HCT116 (cell line): ENCODE measurements at regions not wholly inside any gene's neighbourhood (a gene's known extent, or its start where the extent isn't known, plus 50 kb on each side); places are given as distances from the start of the nearest gene placed in this dataset.

Source experiments
- ATAC-seq: fragments of 200-7000 bp; cut with Tn5 transposase; 2 replicates; pipeline ENCODE4 v1.9.1; 2020; ENCODE audit warnings: mild to moderate bottlenecking, moderate library complexity
- BruUV-seq: library from RNA; stranded (reverse); fragments of 400-500 nt; replicated peaks from 2 replicates; lab custom pipeline; 2021; lab: Mats Ljungman, UMichigan
- CTCF ChIA-PET: fragments of 300-600 bp; sonication (Branson Sonifier 250); formaldehyde crosslinking; loops from one replicate; lab custom pipeline; 2021; ENCODE audit warnings: antibody characterized with exemption; lab: Charles Lee
- POLR2A ChIA-PET: fragments of 300-600, 350-600 bp; sonication (Branson Sonifier 250); formaldehyde crosslinking; loops from one replicate; lab custom pipeline; 2021; ENCODE audit warnings: antibody characterized with exemption; lab: Charles Lee
- RAD21 ChIA-PET, 2 experiments: fragments of 300-600 bp; sonication (Branson Sonifier 250); formaldehyde crosslinking; loops; one replicate each; lab custom pipeline; 2023; ENCODE audit warnings: low total read pairs in 2 of 2; ENCODE audit not compliant: uncharacterized antibody in 2 of 2, unreplicated experiment in 2 of 2, low non-redundant PET in 1 of 2; lab: Charles Lee
- DNase-seq: peaks from one replicate; pipeline ENCODE4 v3.0.0-alpha.2; 2010; ENCODE audit warnings: low read depth, low spot score
- H2AFZ ChIP-seq: fragments of 200-600 bp; shearing (Covaris generic), sonication (generic); 2 replicates; pipeline ENCODE4 v1.6.1; 2017; ENCODE audit warnings: low read depth, mixed run types, mixed read lengths, antibody characterized with exemption, low read length; ENCODE audit not compliant: poor library complexity, severe bottlenecking
- H3K27ac ChIP-seq: 2 replicates; pipeline ENCODE4 v1.5.1; 2012; ENCODE audit warnings: low read depth, low read length
- H3K27me3 ChIP-seq: fragments of 200-600 bp; sonication (generic); 2 replicates; pipeline ENCODE4 v1.6.1; 2016; ENCODE audit warnings: mixed run types, low read length, mixed read lengths; ENCODE audit not compliant: insufficient read depth
- H3K36me3 ChIP-seq, 2 experiments: fragments of 200-500 bp in 1 of 2; fragments of 200-600 bp in 1 of 2; sonication (Bioruptor generic) in 1 of 2; sonication (generic) in 1 of 2; 2 replicates each; pipeline versions ENCODE4 v1.5.1 to v1.6.1; 2014 to 2016; ENCODE audit warnings: low read length in 2 of 2, inconsistent platforms in 1 of 2, mixed read lengths in 1 of 2, mixed run types in 1 of 2; ENCODE audit not compliant: insufficient read depth in 2 of 2, control insufficient read depth in 1 of 2
- H3K4me1 ChIP-seq, 2 experiments: fragments of 200-600 bp in 1 of 2; sonication (generic) in 1 of 2; 2 replicates each; pipeline versions ENCODE4 v1.5.1 to v1.6.1; 2012 to 2017; ENCODE audit warnings: low read length in 2 of 2, inconsistent platforms in 1 of 2, mild to moderate bottlenecking in 1 of 2, mixed read lengths in 1 of 2, mixed run types in 1 of 2, moderate library complexity in 1 of 2; ENCODE audit not compliant: insufficient read depth in 2 of 2, control insufficient read depth in 1 of 2
- H3K4me2 ChIP-seq: fragments of 200-600 bp; sonication (generic); 2 replicates; pipeline ENCODE4 v1.6.1; 2017; ENCODE audit warnings: mixed run types, low read length, mixed read lengths
- H3K4me3 ChIP-seq, 2 experiments: fragments of 200-600 bp in 1 of 2; sonication (generic) in 1 of 2; replicated peaks in 1 of 2; 2 replicates each; pipeline ENCODE4 v1.5.1; 2011 to 2016; ENCODE audit warnings: low read length in 2 of 2, control low read depth in 1 of 2, low read depth in 1 of 2, mild to moderate bottlenecking in 1 of 2, mixed read lengths in 1 of 2, mixed run types in 1 of 2
- H3K79me2 ChIP-seq: fragments of 200-600 bp; sonication (generic); 2 replicates; pipeline ENCODE4 v1.6.1; 2017; ENCODE audit warnings: mild to moderate bottlenecking, mixed run types, low read length, moderate library complexity, mixed read lengths; ENCODE audit not compliant: insufficient read depth
- H3K9ac ChIP-seq: fragments of 200-600 bp; sonication (generic); 2 replicates; pipeline ENCODE4 v1.6.1; 2016; ENCODE audit warnings: low read length, mixed read lengths
- H3K9me2 ChIP-seq: fragments of 200-600 bp; sonication (generic), shearing (Covaris generic); 2 replicates; pipeline ENCODE4 v1.6.1; 2017; ENCODE audit warnings: mixed run types, mild to moderate bottlenecking, moderate library complexity; ENCODE audit not compliant: insufficient read depth
- H3K9me3 ChIP-seq, 2 experiments: fragments of 200-500 bp in 1 of 2; fragments of 200-600 bp in 1 of 2; sonication (Bioruptor generic) in 1 of 2; sonication (generic) in 1 of 2; 2 replicates each; pipeline ENCODE4 v1.6.1; 2014 to 2017; ENCODE audit warnings: low read length in 2 of 2, mixed read lengths in 2 of 2, inconsistent platforms in 1 of 2, low read depth in 1 of 2, mild to moderate bottlenecking in 1 of 2, mixed run types in 1 of 2, moderate library complexity in 1 of 2; ENCODE audit not compliant: control insufficient read depth in 1 of 2, insufficient read depth in 1 of 2
- H4K20me1 ChIP-seq: fragments of 200-600 bp; sonication (generic), shearing (Covaris generic); 2 replicates; pipeline ENCODE4 v1.6.1; 2017; ENCODE audit warnings: mixed run types, mild to moderate bottlenecking, moderate library complexity; ENCODE audit not compliant: insufficient read depth
- EGR1 ChIP-seq: IDR thresholded peaks from 2 replicates; pipeline ENCODE4 v1.6.1; 2012; ENCODE audit warnings: low read depth
- JUND ChIP-seq: IDR thresholded peaks from 2 replicates; pipeline ENCODE4 v1.6.1; 2012
- POLR2A ChIP-seq: IDR thresholded peaks from 2 replicates; pipeline ENCODE4 v1.7.0; 2011; ENCODE audit warnings: borderline replicate concordance; ENCODE audit not compliant: insufficient read depth, insufficient read length; ENCODE audit errors: extremely low read depth
- ZFX ChIP-seq: fragments of 450-650 bp; IDR thresholded peaks from 2 replicates; pipeline ENCODE4 v1.6.1; 2017
- ZNF274 ChIP-seq: fragments of 200-500 bp; sonication (Bioruptor generic); IDR thresholded peaks from 2 replicates; pipeline ENCODE4 v1.6.1; 2014; ENCODE audit warnings: mild to moderate bottlenecking, low read depth, low read length, inconsistent platforms
- intact Hi-C: fragments of 100-400 bp; cut with micrococcal nuclease; formaldehyde crosslinking; loops from 2 replicates; pipeline ENCODE4 v1.10.0; 2022
- TF ChIP-seq, protein P1 (sequence below), 3 experiments: fragments of 200-600 bp in 1 of 3; sonication (generic) in 1 of 3; IDR thresholded peaks in 2 of 3; conservative IDR thresholded peaks in 1 of 3; 2 replicates each; pipeline ENCODE4 v1.5.1; 2012 to 2017; ENCODE audit warnings: low read depth in 2 of 3, low read length in 2 of 3, antibody characterized with exemption in 1 of 3, borderline replicate concordance in 1 of 3, control low read depth in 1 of 3, mild to moderate bottlenecking in 1 of 3, mixed read lengths in 1 of 3, mixed run types in 1 of 3, moderate library complexity in 1 of 3; ENCODE audit not compliant: insufficient read depth in 1 of 3
- TF ChIP-seq, protein P2 (sequence below): IDR thresholded peaks from 2 replicates; pipeline ENCODE4 v1.6.1; 2012; ENCODE audit warnings: low read depth
- TF ChIP-seq, protein P3 (sequence below): IDR thresholded peaks from 2 replicates; pipeline ENCODE4 v1.6.1; 2011; ENCODE audit warnings: mild to moderate bottlenecking, low read length, moderate library complexity; ENCODE audit not compliant: insufficient replicate concordance; ENCODE audit errors: extremely low read depth

DNA sequence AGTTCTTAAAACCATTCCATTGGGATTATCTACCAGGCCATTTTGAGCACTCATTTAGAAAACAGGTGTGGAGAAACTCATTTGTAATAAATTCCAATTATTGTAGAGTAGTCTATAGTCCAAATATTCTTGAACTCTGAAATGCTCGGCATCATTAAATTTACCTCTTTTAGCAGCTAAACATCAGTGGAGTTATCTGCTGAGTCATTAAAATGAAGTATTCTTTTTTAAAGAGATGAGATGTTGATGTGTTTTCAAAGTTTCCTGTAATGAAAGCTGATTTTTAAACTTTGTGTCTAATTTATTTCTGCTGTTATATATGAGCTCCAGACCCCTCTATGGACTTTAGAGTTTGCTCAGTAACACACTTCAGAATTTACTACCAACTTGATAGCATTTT, 1635.2 kb downstream of the SUCLG1 start:
- H3K79me2 ChIP-seq: no peaks in the 10 kb centered on the region
- CTCF ChIA-PET: no interaction called here
- no peaks in the 10 kb centered on the region for H3K9me2 ChIP-seq
- RAD21 ChIA-PET: no interaction called here
- H3K27ac ChIP-seq: no peak overlapping the region
- no peaks in the 10 kb centered on the region for H3K9me3 ChIP-seq
- BruUV-seq: no TSS peak
- H4K20me1 ChIP-seq: no peaks in the 10 kb centered on the region
- TF ChIP-seq, protein P1, sequence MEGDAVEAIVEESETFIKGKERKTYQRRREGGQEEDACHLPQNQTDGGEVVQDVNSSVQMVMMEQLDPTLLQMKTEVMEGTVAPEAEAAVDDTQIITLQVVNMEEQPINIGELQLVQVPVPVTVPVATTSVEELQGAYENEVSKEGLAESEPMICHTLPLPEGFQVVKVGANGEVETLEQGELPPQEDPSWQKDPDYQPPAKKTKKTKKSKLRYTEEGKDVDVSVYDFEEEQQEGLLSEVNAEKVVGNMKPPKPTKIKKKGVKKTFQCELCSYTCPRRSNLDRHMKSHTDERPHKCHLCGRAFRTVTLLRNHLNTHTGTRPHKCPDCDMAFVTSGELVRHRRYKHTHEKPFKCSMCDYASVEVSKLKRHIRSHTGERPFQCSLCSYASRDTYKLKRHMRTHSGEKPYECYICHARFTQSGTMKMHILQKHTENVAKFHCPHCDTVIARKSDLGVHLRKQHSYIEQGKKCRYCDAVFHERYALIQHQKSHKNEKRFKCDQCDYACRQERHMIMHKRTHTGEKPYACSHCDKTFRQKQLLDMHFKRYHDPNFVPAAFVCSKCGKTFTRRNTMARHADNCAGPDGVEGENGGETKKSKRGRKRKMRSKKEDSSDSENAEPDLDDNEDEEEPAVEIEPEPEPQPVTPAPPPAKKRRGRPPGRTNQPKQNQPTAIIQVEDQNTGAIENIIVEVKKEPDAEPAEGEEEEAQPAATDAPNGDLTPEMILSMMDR (IDR thresholded peaks at IDR 0.05 in 2 of 3, conservative IDR thresholded peaks at IDR 0.05 in 1 of 3; ENCODE audit: borderline replicate concordance in 1 of 3, insufficient read depth in 1 of 3, low read depth in 2 of 3, low read length in 2 of 3): no peak
- TF ChIP-seq, protein P2, sequence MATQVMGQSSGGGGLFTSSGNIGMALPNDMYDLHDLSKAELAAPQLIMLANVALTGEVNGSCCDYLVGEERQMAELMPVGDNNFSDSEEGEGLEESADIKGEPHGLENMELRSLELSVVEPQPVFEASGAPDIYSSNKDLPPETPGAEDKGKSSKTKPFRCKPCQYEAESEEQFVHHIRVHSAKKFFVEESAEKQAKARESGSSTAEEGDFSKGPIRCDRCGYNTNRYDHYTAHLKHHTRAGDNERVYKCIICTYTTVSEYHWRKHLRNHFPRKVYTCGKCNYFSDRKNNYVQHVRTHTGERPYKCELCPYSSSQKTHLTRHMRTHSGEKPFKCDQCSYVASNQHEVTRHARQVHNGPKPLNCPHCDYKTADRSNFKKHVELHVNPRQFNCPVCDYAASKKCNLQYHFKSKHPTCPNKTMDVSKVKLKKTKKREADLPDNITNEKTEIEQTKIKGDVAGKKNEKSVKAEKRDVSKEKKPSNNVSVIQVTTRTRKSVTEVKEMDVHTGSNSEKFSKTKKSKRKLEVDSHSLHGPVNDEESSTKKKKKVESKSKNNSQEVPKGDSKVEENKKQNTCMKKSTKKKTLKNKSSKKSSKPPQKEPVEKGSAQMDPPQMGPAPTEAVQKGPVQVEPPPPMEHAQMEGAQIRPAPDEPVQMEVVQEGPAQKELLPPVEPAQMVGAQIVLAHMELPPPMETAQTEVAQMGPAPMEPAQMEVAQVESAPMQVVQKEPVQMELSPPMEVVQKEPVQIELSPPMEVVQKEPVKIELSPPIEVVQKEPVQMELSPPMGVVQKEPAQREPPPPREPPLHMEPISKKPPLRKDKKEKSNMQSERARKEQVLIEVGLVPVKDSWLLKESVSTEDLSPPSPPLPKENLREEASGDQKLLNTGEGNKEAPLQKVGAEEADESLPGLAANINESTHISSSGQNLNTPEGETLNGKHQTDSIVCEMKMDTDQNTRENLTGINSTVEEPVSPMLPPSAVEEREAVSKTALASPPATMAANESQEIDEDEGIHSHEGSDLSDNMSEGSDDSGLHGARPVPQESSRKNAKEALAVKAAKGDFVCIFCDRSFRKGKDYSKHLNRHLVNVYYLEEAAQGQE: no peak
- TF ChIP-seq JUND (no peak), POLR2A (no peak), EGR1 (no peak), ZFX (no peak), ZNF274 (no peak)
- TF ChIP-seq, protein P3, sequence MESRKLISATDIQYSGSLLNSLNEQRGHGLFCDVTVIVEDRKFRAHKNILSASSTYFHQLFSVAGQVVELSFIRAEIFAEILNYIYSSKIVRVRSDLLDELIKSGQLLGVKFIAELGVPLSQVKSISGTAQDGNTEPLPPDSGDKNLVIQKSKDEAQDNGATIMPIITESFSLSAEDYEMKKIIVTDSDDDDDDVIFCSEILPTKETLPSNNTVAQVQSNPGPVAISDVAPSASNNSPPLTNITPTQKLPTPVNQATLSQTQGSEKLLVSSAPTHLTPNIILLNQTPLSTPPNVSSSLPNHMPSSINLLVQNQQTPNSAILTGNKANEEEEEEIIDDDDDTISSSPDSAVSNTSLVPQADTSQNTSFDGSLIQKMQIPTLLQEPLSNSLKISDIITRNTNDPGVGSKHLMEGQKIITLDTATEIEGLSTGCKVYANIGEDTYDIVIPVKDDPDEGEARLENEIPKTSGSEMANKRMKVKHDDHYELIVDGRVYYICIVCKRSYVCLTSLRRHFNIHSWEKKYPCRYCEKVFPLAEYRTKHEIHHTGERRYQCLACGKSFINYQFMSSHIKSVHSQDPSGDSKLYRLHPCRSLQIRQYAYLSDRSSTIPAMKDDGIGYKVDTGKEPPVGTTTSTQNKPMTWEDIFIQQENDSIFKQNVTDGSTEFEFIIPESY: no peak
- no peaks in the 10 kb centered on the region for H3K27me3 ChIP-seq
- no peak overlapping the region for H3K4me2 ChIP-seq
- POLR2A ChIA-PET: no interaction called here
- H3K4me1 ChIP-seq: no peaks in the 10 kb centered on the region
- H3K36me3 ChIP-seq: no peaks in the 10 kb centered on the region
- H3K9ac ChIP-seq: no peak overlapping the region
- no peak overlapping the region for H2AFZ ChIP-seq
- DNase-seq (no peak), ATAC-seq (no peak)
- no peak overlapping the region for H3K4me3 ChIP-seq
- intact Hi-C loops: no loop called here
